Upper lobe of left lung (tissue), 6 donors: ENCODE measurements at regions not wholly inside any gene's neighbourhood (a gene's known extent, or its start where the extent isn't known, plus 50 kb on each side); places are given as distances from the start of the nearest gene placed in this dataset.

Source experiments
- ATAC-seq, 2 donors: fragments of 200-7000 bp; cut with Tn5 transposase; one replicate each; pipeline ENCODE4 v1.9.1; 2022; ENCODE audit warnings: mild to moderate bottlenecking in 2 of 2, moderate library complexity in 2 of 2; ENCODE audit not compliant: low FRiP score in 2 of 2
- DNase-seq, 2 donors: peaks; one replicate each; pipeline ENCODE4 v3.0.0-alpha.2; 2019 to 2020
- H3K27ac ChIP-seq, 4 donors: fragments of 200-600 bp; sonication (generic); one replicate each; pipeline ENCODE4 v1.5.1; 2016 to 2019
- H3K27me3 ChIP-seq, 4 donors: fragments of 200-600 bp; sonication (generic); one replicate each; pipeline ENCODE4 v1.5.1; 2017 to 2019
- H3K36me3 ChIP-seq, 4 donors: fragments of 200-600 bp; sonication (generic); one replicate each; pipeline ENCODE4 v1.5.1; 2016 to 2019
- H3K4me1 ChIP-seq, 4 donors: fragments of 200-600 bp; sonication (generic); one replicate each; pipeline ENCODE4 v1.5.1; 2018 to 2019
- H3K4me3 ChIP-seq, 4 donors: fragments of 200-600 bp; sonication (generic); one replicate each; pipeline ENCODE4 v1.5.1; 2017 to 2019; ENCODE audit warnings: mild to moderate bottlenecking in 2 of 4, moderate library complexity in 1 of 4
- H3K9me3 ChIP-seq, 4 donors: fragments of 200-600 bp; sonication (generic); one replicate each; pipeline ENCODE4 v1.5.1; 2018 to 2019
- EP300 ChIP-seq, 4 donors: sonication (generic); formaldehyde crosslinking; IDR thresholded peaks; one replicate each; pipeline ENCODE4 v1.5.1; 2017; ENCODE audit warnings: antibody characterized with exemption in 4 of 4, control low read depth in 2 of 4
- POLR2A ChIP-seq, 4 donors: fragments of 450-650 bp; IDR thresholded peaks; one replicate each; pipeline ENCODE4 v1.5.1; 2016 to 2017; ENCODE audit warnings: antibody characterized with exemption in 4 of 4, mild to moderate bottlenecking in 2 of 4
- POLR2AphosphoS5 ChIP-seq, 2 donors: sonication (generic); formaldehyde crosslinking; IDR thresholded peaks; one replicate each; pipeline ENCODE4 v1.5.1; 2017; ENCODE audit warnings: antibody characterized with exemption in 2 of 2
- WGBS, 2 donors: methylation state at CpG; one replicate each; pipeline ENCODE4 v1.1.5; 2017 to 2018; 5-methylcytosine and 5-hydroxymethylcytosine counted together
- TF ChIP-seq, protein P1 (sequence below), 6 experiments: fragments of 450-650 bp in 4 of 6; fragments of 200-600 bp in 2 of 6; sonication (generic) in 2 of 6; IDR thresholded peaks; one replicate each; pipeline ENCODE4 v1.5.1; 2016 to 2019; ENCODE audit warnings: antibody characterized with exemption in 6 of 6
- donor health status: DM: no; HTN: no; CAD: no; lungs with moderate emphysema.
- donor health status: DM: no; HTN: yes; CAD: no; lungs with severe emphysema.

DNA sequence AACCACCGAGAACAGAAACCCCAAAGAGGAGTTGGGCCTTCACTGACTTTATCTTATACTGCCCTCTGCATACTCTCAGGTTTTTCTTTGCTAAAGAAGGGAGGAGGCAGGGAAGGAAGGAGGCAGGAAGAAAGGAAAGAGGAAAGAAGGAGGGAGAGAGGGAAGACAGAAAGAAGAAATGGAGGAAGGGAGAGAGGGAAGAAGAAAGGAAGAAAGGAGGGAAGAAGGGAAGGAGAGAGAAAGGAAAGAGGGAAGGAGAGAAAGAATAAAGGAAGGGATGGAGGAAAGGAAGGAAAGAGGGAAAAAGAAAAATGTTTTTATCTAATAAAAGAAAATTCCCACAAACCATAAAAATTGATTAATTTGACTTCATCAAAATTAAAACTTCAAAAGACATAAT, 294.6 kb downstream of the PTTG2 start:
- H3K27ac ChIP-seq: no peak overlapping the region
- ATAC-seq (no peak), DNase-seq (no peak)
- H3K9me3 ChIP-seq: peaks cover 0 to 13% (median 8%) of the 10 kb centered on the region in 4 donors
- H3K27me3 ChIP-seq: no peaks in the 10 kb centered on the region
- TF ChIP-seq POLR2AphosphoS5 (IDR thresholded peaks at IDR 0.05): no peak
- no peak for TF ChIP-seq EP300 (IDR thresholded peaks at IDR 0.05)
- no peak for TF ChIP-seq POLR2A (IDR thresholded peaks at IDR 0.05)
- TF ChIP-seq, protein P1, sequence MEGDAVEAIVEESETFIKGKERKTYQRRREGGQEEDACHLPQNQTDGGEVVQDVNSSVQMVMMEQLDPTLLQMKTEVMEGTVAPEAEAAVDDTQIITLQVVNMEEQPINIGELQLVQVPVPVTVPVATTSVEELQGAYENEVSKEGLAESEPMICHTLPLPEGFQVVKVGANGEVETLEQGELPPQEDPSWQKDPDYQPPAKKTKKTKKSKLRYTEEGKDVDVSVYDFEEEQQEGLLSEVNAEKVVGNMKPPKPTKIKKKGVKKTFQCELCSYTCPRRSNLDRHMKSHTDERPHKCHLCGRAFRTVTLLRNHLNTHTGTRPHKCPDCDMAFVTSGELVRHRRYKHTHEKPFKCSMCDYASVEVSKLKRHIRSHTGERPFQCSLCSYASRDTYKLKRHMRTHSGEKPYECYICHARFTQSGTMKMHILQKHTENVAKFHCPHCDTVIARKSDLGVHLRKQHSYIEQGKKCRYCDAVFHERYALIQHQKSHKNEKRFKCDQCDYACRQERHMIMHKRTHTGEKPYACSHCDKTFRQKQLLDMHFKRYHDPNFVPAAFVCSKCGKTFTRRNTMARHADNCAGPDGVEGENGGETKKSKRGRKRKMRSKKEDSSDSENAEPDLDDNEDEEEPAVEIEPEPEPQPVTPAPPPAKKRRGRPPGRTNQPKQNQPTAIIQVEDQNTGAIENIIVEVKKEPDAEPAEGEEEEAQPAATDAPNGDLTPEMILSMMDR (IDR thresholded peaks at IDR 0.05): no peak
- peaks cover 0 to 6% (median 2%) of the 10 kb centered on the region in 4 donors for H3K4me1 ChIP-seq
- no peak overlapping the region for H3K4me3 ChIP-seq
- WGBS, 2 donors: 95 to 100% methylated on average over 1 of the region's 1 CpG
- H3K36me3 ChIP-seq: no peaks in the 10 kb centered on the region

DNA sequence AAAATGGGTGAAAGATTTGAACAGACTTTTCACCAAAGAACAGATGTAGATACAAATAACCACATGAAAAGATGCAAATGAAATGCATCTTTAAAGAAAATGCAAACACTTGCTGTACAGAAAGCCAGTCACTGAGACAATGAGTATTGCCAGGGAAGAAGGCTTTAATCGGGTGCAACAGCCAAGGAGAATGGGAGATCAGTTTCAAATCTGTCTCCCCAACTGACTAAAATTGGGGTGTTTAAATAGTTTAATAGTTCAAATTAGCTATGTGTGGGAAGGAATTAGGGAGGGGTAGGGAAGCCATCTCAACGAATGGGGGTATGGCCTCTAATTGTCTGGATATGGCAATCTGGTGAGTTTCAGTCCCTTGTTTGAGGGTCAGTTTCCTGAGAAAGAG, 295.4 kb downstream of the PTTG2 start:
- DNase-seq: no peak
- Histone ChIP-seq H3K9me3 (peaks cover 0 to 9% (median 8%) of the 10 kb centered on the region in 4 donors), H3K4me1 (peaks cover 0 to 13% (median 4%) of the 10 kb centered on the region in 4 donors), H3K27me3 (no peaks in the 10 kb centered on the region), H3K4me3 (no peak overlapping the region), H3K27ac (no peak overlapping the region), H3K36me3 (no peaks in the 10 kb centered on the region)
- no peak for TF ChIP-seq EP300 (IDR thresholded peaks at IDR 0.05)
- TF ChIP-seq, protein P1 (IDR thresholded peaks at IDR 0.05): no peak
- TF ChIP-seq POLR2A (IDR thresholded peaks at IDR 0.05): no peak
- 91 to 97% methylated on average over 2 of the region's 2 CpGs for WGBS, 2 donors
- ATAC-seq: no peak

DNA sequence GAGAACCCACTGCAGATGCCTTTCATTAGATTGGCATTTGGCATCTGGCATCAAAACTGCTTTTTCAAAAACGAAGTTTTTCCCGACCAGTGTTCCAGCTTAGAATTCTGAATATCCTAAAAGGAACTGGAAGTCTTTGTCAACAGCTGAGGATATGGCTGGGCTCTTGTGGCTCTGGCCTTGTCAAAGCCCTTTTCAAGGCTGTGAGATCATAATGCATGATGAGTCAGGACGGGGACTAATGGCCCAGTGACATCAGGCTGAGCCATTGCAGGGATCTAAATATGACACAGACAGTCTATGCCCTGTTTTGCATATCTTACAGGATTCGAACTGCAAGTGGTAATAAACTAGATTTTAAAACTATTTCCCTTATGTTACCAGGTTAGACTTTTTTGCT, 306.4 kb downstream of the PTTG2 start:
- Histone ChIP-seq H3K4me1 (no peaks in the 10 kb centered on the region), H3K27me3 (no peaks in the 10 kb centered on the region), H3K27ac (no peak overlapping the region), H3K36me3 (no peaks in the 10 kb centered on the region), H3K4me3 (no peak overlapping the region), H3K9me3 (no peaks in the 10 kb centered on the region)
- TF ChIP-seq POLR2A (IDR thresholded peaks at IDR 0.05) (no peak), POLR2AphosphoS5 (IDR thresholded peaks at IDR 0.05) (no peak), EP300 (IDR thresholded peaks at IDR 0.05) (no peak)
- TF ChIP-seq, protein P1 (IDR thresholded peaks at IDR 0.05): no peak
- ATAC-seq (peak in 1 of 2 donors; percentile 56), DNase-seq (no peak)
- WGBS, 2 donors: 85 to 86% methylated on average over 4 of the region's 4 CpGs

DNA sequence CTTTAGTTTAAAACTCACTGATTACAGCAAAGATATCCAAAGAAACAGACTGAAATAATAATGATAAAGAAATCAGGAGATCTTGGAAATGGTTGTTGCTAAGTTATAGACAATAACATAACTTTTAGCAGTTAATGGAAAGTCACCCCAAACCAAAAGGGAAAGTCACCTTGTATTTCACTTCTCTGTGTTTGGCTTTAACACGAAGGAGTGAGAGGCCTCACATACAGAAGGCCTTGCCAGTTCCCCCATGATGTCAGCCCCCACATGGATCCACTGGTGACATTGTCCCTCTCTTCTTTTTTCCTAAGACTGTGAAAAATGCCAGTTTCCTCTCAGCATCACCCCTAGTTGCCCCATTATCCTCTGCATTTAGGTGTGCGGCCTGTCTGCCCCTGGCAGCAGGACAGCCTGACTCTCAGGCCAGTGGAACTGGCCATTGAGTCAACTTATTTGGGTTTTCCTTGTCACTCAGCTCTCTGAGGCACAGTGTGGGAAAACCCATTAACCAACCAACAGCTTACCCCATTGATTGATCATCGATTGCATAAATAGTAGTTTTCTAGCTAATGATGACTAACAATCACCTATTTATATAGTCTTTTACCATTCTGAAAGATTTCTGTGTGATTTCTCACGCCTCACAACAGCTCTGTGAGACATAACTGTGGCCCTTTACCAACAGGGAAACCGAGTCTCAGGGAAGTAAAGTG, 308.1 kb downstream of the PTTG2 start:
- no peaks in the 10 kb centered on the region for H3K36me3 ChIP-seq
- H3K27ac ChIP-seq: no peak overlapping the region
- ATAC-seq (no peak), DNase-seq (no peak)
- no peaks in the 10 kb centered on the region for H3K9me3 ChIP-seq
- WGBS, 2 donors: 94 to 95% methylated on average over 5 of the region's 5 CpGs
- H3K4me3 ChIP-seq: no peak overlapping the region
- TF ChIP-seq, protein P1 (IDR thresholded peaks at IDR 0.05): no peak
- TF ChIP-seq POLR2AphosphoS5 (IDR thresholded peaks at IDR 0.05): no peak
- TF ChIP-seq POLR2A (IDR thresholded peaks at IDR 0.05): no peak
- TF ChIP-seq EP300 (IDR thresholded peaks at IDR 0.05): no peak
- no peaks in the 10 kb centered on the region for H3K4me1 ChIP-seq
- H3K27me3 ChIP-seq: no peaks in the 10 kb centered on the region

DNA sequence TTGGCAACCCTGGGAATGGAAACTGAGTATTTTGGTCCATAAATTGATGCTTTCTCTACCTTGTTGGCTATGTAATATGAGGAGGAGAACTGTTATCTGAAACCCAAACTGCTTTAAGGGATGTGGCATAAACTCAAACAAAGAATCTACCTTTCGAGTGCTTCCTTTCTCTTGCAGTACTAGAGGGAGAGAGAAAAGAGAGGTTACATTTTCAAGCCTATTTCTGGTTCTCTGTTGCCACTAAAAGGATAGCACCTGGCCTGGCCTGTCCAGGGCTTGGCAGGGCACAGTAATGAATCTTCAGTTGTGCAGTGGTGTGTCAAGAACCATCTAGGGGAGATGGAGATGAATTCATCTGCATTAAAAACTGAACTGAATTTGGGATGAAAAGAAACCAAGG, 308.6 kb downstream of the PTTG2 start:
- WGBS, 2 donors: 86 to 92% methylated on average over 1 of the region's 1 CpG
- Histone ChIP-seq H3K4me3 (no peak overlapping the region), H3K27ac (no peak overlapping the region), H3K36me3 (no peaks in the 10 kb centered on the region), H3K9me3 (no peaks in the 10 kb centered on the region), H3K27me3 (no peaks in the 10 kb centered on the region), H3K4me1 (no peaks in the 10 kb centered on the region)
- DNase-seq (no peak), ATAC-seq (no peak)
- TF ChIP-seq POLR2AphosphoS5 (IDR thresholded peaks at IDR 0.05) (no peak), POLR2A (IDR thresholded peaks at IDR 0.05) (no peak), EP300 (IDR thresholded peaks at IDR 0.05) (no peak)
- TF ChIP-seq, protein P1 (IDR thresholded peaks at IDR 0.05): no peak
